Heart left ventricle (tissue), 16 donors: ENCODE measurements at regions not wholly inside any gene's neighbourhood (a gene's known extent, or its start where the extent isn't known, plus 50 kb on each side); places are given as distances from the start of the nearest gene placed in this dataset.

Experiments used
- ATAC-seq, 4 donors: fragments of 200-7000 bp; cut with Tn5 transposase; one replicate each; pipeline ENCODE4 v1.9.1; 2020 to 2022; ENCODE audit warnings: moderate library complexity in 4 of 4, mild to moderate bottlenecking in 3 of 4, moderate number of reproducible peaks in 1 of 4
- DNase-seq, 5 donors: peaks; one replicate each; pipeline ENCODE4 v3.0.0-alpha.2; 2020
- H3K27ac ChIP-seq, 12 donors: fragments of 200-600 bp; sonication (generic) in 4 of 12; one replicate each; pipeline versions ENCODE4 v1.5.0 to v1.8.0; 2016 to 2022; ENCODE audit warnings: mild to moderate bottlenecking in 2 of 12
- H3K27me3 ChIP-seq, 9 donors: fragments of 200-600 bp; sonication (generic) in 2 of 9; one replicate each; pipeline versions ENCODE4 v1.5.1 to v1.8.0; 2016 to 2022; ENCODE audit warnings: mild to moderate bottlenecking in 3 of 9
- H3K36me3 ChIP-seq, 9 donors: fragments of 200-600 bp; sonication (generic) in 2 of 9; one replicate each; pipeline versions ENCODE4 v1.5.0 to v1.8.0; 2018 to 2022; ENCODE audit warnings: mild to moderate bottlenecking in 2 of 9
- H3K4me1 ChIP-seq, 12 donors: fragments of 200-600 bp; sonication (generic) in 4 of 12; one replicate each; pipeline versions ENCODE4 v1.5.0 to v1.8.0; 2016 to 2022; ENCODE audit warnings: mild to moderate bottlenecking in 3 of 12
- H3K4me3 ChIP-seq, 12 donors: fragments of 200-600 bp; sonication (generic) in 4 of 12; one replicate each; pipeline versions ENCODE4 v1.5.0 to v1.8.0; 2017 to 2022; ENCODE audit warnings: mild to moderate bottlenecking in 9 of 12, moderate library complexity in 4 of 12
- H3K9me3 ChIP-seq, 12 donors: fragments of 200-600 bp; sonication (generic) in 4 of 12; one replicate each; pipeline versions ENCODE4 v1.5.0 to v1.8.0; 2016 to 2022; ENCODE audit warnings: mild to moderate bottlenecking in 1 of 12
- POLR2A ChIP-seq, 2 donors: fragments of 450-650 bp; IDR thresholded peaks; one replicate each; pipeline ENCODE4 v1.6.1; 2017; ENCODE audit warnings: antibody characterized with exemption in 2 of 2, mild to moderate bottlenecking in 2 of 2, moderate library complexity in 2 of 2
- WGBS, 4 donors: extraction: QIAGEN DNeasy Blood & Tissue Kit in 2 of 4; methylation state at CpG; one replicate each; pipeline versions ENCODE4 v1.1.5 to v1.1.7; 2013 to 2018; 5-methylcytosine and 5-hydroxymethylcytosine counted together
- intact Hi-C, 10 donors: fragments of 100-400 bp; cut with DNase I; formaldehyde crosslinking; loops; one replicate each; pipeline versions ENCODE4 v1.11.1 to v1.14.2; 2022
- TF ChIP-seq, protein P1 (sequence below), 12 donors: fragments of 200-600 bp; sonication (generic) in 4 of 12; IDR thresholded peaks; one replicate each; pipeline versions ENCODE4 v1.5.0 to v1.8.0; 2018 to 2022; ENCODE audit warnings: antibody characterized with exemption in 12 of 12, mild to moderate bottlenecking in 5 of 12
- donor health status: ischemic (EF 13 %, LVEDD 7.1; RV severe dilation, severe dysfunction).
- donor health status: healthy with polysubstance abuse.
- donor health status: DM: no; HTN: yes; CAD: no.
- donor health status: DM: no; HTN: no; CAD: no.
- donor health status: ischemic (EF 25% LVEDD 6.9; RV normal size, moderate dysfunction).
- donor health status: ischemic (EF 25% LVEDD 5.7; RV mildly dilated, moderate dysfunction).
- donor health status: healthy.
- donor health status: DM: yes; HTN: yes; CAD: no.
- donor health status: ischemic (EF 35%, LVEDD 5.7; RV mildly dilated, moderate dysfunction).
- donor health status: nonischemic (EF 11% LVEDD 7.7; RV severe dilation, severe dysfunction).
- donor health status: DM: yes; HTN: yes; CAD: no.
- donor health status: PGD.
- donor health status: ischemic (EF 29% LVEDD 5.4; RV normal size, mild dysfunction).
- donor health status: nonischemic (EF 23%, LVEDD 6.1; RV moderate dilation, normal function).

GRCh38 chr21:38916214-38916964 lies 110.7 kb downstream of the ETS2 start:
- Histone ChIP-seq H3K36me3 (no peaks in the 10 kb centered on the region), H3K4me3 (no peak overlapping the region), H3K9me3 (no peaks in the 10 kb centered on the region), H3K4me1 (peaks cover 0 to 54% (median 20%) of the 10 kb centered on the region in 12 donors), H3K27ac (no peak overlapping the region), H3K27me3 (no peaks in the 10 kb centered on the region)
- no peak for TF ChIP-seq POLR2A (IDR thresholded peaks at IDR 0.05)
- TF ChIP-seq, protein P1, sequence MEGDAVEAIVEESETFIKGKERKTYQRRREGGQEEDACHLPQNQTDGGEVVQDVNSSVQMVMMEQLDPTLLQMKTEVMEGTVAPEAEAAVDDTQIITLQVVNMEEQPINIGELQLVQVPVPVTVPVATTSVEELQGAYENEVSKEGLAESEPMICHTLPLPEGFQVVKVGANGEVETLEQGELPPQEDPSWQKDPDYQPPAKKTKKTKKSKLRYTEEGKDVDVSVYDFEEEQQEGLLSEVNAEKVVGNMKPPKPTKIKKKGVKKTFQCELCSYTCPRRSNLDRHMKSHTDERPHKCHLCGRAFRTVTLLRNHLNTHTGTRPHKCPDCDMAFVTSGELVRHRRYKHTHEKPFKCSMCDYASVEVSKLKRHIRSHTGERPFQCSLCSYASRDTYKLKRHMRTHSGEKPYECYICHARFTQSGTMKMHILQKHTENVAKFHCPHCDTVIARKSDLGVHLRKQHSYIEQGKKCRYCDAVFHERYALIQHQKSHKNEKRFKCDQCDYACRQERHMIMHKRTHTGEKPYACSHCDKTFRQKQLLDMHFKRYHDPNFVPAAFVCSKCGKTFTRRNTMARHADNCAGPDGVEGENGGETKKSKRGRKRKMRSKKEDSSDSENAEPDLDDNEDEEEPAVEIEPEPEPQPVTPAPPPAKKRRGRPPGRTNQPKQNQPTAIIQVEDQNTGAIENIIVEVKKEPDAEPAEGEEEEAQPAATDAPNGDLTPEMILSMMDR (IDR thresholded peaks at IDR 0.05), result no peak
- no peak for DNase-seq
- 95 to 100% (median 97%) methylated on average over 1 of the region's 1 CpG for WGBS, 4 donors
- intact Hi-C loops, result loop anchor here in 4 of 10 donors (10.0 kb wide), 4 partner anchors 88 to 182 kb away; no protein-coding TSS in a partner anchor
- ATAC-seq, result no peak

GRCh38 chr21:38915546-38915945 lies 109.8 kb downstream of the ETS2 start:
- intact Hi-C loops, result loop anchor here in 4 of 10 donors (10.0 kb wide), 4 partner anchors 89 to 181 kb away; no protein-coding TSS in a partner anchor
- no peak for ATAC-seq
- H3K27me3 ChIP-seq, result no peaks in the 10 kb centered on the region
- no peaks in the 10 kb centered on the region for H3K36me3 ChIP-seq
- H3K27ac ChIP-seq, result peak overlapping the region in 1 of 12 donors; percentile 47
- peaks cover 0 to 55% (median 23%) of the 10 kb centered on the region in 12 donors for H3K4me1 ChIP-seq
- TF ChIP-seq POLR2A (IDR thresholded peaks at IDR 0.05), result no peak
- TF ChIP-seq, protein P1 (IDR thresholded peaks at IDR 0.05), result no peak
- WGBS, 4 donors, result 95 to 98% (median 97%) methylated on average over 4 of the region's 4 CpGs
- H3K9me3 ChIP-seq, result no peaks in the 10 kb centered on the region
- no peak for DNase-seq
- no peak overlapping the region for H3K4me3 ChIP-seq

DNA sequence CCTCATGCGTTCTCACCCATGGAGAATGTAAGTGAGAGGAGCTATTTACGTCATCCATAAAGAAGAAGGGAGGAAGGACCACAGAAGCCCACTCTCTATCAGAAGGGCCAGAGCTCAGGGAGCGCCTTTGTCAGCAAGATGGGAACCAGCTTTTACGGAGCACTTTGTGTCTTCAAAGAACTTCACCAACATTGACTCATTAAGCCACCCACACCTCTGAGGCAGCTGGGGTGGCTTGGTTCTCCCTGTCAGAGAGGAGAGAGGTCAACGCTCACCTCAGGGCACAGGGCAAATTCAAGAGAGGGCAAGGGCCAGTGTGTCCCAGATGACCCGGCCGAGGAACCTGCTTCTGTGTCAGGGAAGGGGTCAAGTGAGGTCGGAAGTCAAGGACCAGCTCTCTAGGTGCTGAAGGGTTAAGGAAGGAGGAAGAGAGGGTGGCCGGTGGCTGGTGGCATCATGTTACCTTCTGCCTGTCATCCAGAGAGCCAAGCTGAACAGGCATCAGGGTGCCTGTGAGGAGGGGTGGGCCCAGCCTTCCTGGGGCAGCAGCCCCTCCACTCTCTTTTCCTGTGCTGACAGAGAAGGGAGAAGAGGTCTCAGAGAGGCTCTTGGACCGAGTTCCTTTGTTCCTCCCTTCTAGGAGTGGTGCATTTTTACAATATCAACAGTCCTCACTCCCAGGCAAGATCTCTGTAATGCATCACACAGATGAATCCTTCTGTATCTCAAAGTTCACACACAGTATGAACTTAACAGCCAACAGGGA lies 109.0 kb downstream of the ETS2 start:
- Histone ChIP-seq H3K27ac (peak overlapping the region in 3 of 12 donors; percentile 14 to 47 (median 22)), H3K4me3 (no peak overlapping the region), H3K9me3 (no peaks in the 10 kb centered on the region), H3K4me1 (peaks cover 0 to 60% (median 27%) of the 10 kb centered on the region in 12 donors), H3K27me3 (no peaks in the 10 kb centered on the region), H3K36me3 (no peaks in the 10 kb centered on the region)
- TF ChIP-seq, protein P1 (IDR thresholded peaks at IDR 0.05), result no peak
- TF ChIP-seq POLR2A (IDR thresholded peaks at IDR 0.05), result no peak
- intact Hi-C loops, result loop anchor here in 9 of 10 donors (5.0 to 10.0 kb wide), 11 partner anchors 73 to 180 kb away; partner anchors contain the start of gene ETS2 (in 6 of the 9)
- no peak for DNase-seq
- WGBS, 4 donors, result 62 to 80% (median 68%) methylated on average over 10 of the region's 10 CpGs
- no peak for ATAC-seq
